ENCODE measurements at regions not wholly inside any gene's neighbourhood (a gene's known extent, or its start where the extent isn't known, plus 50 kb on each side); places are given as distances from the start of the nearest gene placed in this dataset.

DNA sequence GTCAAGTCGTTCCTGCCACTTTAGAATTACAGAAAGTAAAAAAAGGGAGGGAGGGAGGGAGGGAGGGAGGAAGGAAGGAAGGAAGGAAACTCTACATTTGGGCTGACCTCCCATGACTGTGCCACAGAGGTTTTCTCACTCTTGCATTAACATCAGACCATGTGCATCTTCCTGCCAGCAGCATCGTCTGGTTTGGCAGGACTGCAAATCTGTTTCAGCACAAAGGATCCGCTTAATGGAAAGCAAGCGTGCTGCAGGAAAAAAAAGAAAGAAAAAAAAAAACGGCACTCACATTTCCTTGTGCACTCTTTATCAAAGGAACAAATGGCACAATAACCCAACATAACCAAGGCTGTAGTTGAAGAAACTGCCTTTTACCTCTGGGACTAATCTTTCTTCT lies 148.8 kb upstream of the HES1 start:
- Histone ChIP-seq H3K79me2 (ENCODE audit: control insufficient read depth, low read length) (no peaks in the 10 kb centered on the region), H4K20me1 (ENCODE audit: control insufficient read depth, insufficient read depth, low read depth, low read length) (no peaks in the 10 kb centered on the region), H3K4me1 (ENCODE audit: control insufficient read depth, low read length) (no peaks in the 10 kb centered on the region; the same call in 1 of the 2 replicates)

DNA sequence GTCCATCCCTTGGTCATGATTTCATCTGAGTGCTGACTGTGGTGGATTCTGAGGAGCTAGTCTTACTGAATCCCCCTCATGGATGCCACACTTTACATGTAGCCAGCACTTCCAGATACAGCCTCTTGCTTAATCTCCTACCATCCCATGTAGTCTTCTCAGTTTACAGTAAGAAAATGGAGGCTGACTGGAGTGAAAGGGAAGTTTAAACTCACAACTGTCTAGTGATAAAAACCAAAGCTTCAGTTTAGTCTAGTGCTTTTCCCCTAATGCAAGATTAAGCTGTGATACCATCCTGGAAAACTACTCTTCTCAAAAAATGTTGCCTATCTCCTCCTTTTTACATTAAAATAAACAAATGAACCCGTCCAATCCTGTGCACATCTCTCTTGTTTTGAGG lies 146.8 kb upstream of the HES1 start:
- Histone ChIP-seq H4K20me1 (ENCODE audit: control insufficient read depth, insufficient read depth, low read depth, low read length) (no peaks in the 10 kb centered on the region), H3K9me2 (replicated peaks; ENCODE audit: control insufficient read depth, low read length) (no peaks in the 10 kb centered on the region), H3K4me1 (ENCODE audit: control insufficient read depth, low read length) (no peaks in the 10 kb centered on the region), H3F3A (ENCODE audit: control insufficient read depth, insufficient read depth) (no peaks in the 10 kb centered on the region), H3K27me3 (ENCODE audit: control insufficient read depth, low read length) (peaks cover 3% of the 10 kb centered on the region), H3K36me3 (ENCODE audit: control insufficient read depth, low read length) (no peaks in the 10 kb centered on the region), H3K4me2 (ENCODE audit: low read length) (no peak overlapping the region), H3K4me3 (ENCODE audit: low read length) (no peak overlapping the region), H3K9me3 (ENCODE audit: control insufficient read depth, insufficient read depth, low read length) (no peaks in the 10 kb centered on the region), H3K27ac (ENCODE audit: low read depth, low read length) (no peak overlapping the region), H3K79me2 (ENCODE audit: control insufficient read depth, low read length) (no peaks in the 10 kb centered on the region)
- TF ChIP-seq, protein P1, sequence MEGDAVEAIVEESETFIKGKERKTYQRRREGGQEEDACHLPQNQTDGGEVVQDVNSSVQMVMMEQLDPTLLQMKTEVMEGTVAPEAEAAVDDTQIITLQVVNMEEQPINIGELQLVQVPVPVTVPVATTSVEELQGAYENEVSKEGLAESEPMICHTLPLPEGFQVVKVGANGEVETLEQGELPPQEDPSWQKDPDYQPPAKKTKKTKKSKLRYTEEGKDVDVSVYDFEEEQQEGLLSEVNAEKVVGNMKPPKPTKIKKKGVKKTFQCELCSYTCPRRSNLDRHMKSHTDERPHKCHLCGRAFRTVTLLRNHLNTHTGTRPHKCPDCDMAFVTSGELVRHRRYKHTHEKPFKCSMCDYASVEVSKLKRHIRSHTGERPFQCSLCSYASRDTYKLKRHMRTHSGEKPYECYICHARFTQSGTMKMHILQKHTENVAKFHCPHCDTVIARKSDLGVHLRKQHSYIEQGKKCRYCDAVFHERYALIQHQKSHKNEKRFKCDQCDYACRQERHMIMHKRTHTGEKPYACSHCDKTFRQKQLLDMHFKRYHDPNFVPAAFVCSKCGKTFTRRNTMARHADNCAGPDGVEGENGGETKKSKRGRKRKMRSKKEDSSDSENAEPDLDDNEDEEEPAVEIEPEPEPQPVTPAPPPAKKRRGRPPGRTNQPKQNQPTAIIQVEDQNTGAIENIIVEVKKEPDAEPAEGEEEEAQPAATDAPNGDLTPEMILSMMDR (IDR thresholded peaks at IDR 0.05; ENCODE audit: low read depth, low read length, poor library complexity, severe bottlenecking) = no peak
- TF ChIP-seq EZH2phosphoT487 (IDR thresholded peaks at IDR 0.05; ENCODE audit: borderline replicate concordance, low read length) = no peak

More for the DNA sequence above, 148.8 kb upstream of the HES1 start:
- H3K36me3 ChIP-seq (ENCODE audit: control insufficient read depth, low read length) = no peaks in the 10 kb centered on the region
- no peaks in the 10 kb centered on the region for H3F3A ChIP-seq (ENCODE audit: control insufficient read depth, insufficient read depth)
- H3K9me3 ChIP-seq (ENCODE audit: control insufficient read depth, insufficient read depth, low read length) = no peaks in the 10 kb centered on the region
- H3K4me3 ChIP-seq (ENCODE audit: low read length) = no peak overlapping the region
- no peak overlapping the region for H3K27ac ChIP-seq (ENCODE audit: low read depth, low read length)
- no peak overlapping the region for H3K4me2 ChIP-seq (ENCODE audit: low read length)
- H3K27me3 ChIP-seq (ENCODE audit: control insufficient read depth, low read length) = peaks cover 3% of the 10 kb centered on the region
- TF ChIP-seq, protein P1 (IDR thresholded peaks at IDR 0.05; ENCODE audit: low read depth, low read length, poor library complexity, severe bottlenecking) = no peak
- TF ChIP-seq EZH2phosphoT487 (IDR thresholded peaks at IDR 0.05; ENCODE audit: borderline replicate concordance, low read length) = no peak
- H3K9me2 ChIP-seq (replicated peaks; ENCODE audit: control insufficient read depth, low read length) = no peaks in the 10 kb centered on the region

DNA sequence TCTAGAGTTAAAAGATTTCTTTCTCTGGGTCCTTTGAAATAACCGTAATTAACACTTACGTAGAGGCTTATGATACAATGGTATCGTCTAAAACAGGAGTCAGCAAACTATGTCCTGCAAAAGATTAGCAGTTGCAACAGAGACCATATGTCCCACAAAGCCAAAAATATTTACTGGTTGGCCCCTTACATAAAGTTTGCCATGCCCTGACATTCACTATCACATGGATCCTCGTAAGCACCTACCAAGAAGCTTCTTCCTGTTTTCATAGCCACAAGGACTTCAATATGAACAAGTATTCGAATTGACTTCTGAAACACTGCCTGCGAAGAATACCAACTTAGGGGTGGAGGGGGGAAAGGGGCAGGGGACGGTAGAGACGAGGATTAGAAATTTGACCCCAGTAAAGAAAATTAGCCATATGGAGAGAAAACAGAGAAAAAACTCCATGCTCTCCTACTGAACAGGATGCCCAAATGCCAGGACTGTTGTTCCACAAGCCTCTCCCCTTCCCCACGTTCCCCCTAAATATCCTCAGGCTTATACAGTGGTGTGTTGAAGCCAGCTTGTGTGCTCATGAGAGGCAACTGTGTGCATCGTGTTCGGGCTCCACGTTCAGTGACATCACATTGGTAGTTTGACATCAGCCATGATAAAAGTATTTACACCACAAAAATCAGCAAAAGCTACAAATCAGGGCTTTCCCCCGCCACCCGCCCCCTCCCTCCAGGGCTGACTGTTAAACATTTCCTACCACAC lies 144.1 kb upstream of the HES1 start:
- Histone ChIP-seq H3F3A (ENCODE audit: control insufficient read depth, insufficient read depth) (no peaks in the 10 kb centered on the region), H3K9me3 (ENCODE audit: control insufficient read depth, insufficient read depth, low read length) (no peaks in the 10 kb centered on the region)
- no peak for TF ChIP-seq EZH2phosphoT487 (IDR thresholded peaks at IDR 0.05; ENCODE audit: borderline replicate concordance, low read length)
- TF ChIP-seq, protein P1 (IDR thresholded peaks at IDR 0.05; ENCODE audit: low read depth, low read length, poor library complexity, severe bottlenecking) = no peak

More for the DNA sequence above, 144.1 kb upstream of the HES1 start:
- Histone ChIP-seq H3K27me3 (ENCODE audit: control insufficient read depth, low read length) (no peaks in the 10 kb centered on the region), H3K4me1 (ENCODE audit: control insufficient read depth, low read length) (no peaks in the 10 kb centered on the region), H4K20me1 (ENCODE audit: control insufficient read depth, insufficient read depth, low read depth, low read length) (no peaks in the 10 kb centered on the region), H3K4me2 (ENCODE audit: low read length) (no peak overlapping the region), H3K4me3 (ENCODE audit: low read length) (no peak overlapping the region), H3K9me2 (replicated peaks; ENCODE audit: control insufficient read depth, low read length) (no peaks in the 10 kb centered on the region), H3K79me2 (ENCODE audit: control insufficient read depth, low read length) (no peaks in the 10 kb centered on the region), H3K36me3 (ENCODE audit: control insufficient read depth, low read length) (no peaks in the 10 kb centered on the region), H3K27ac (ENCODE audit: low read depth, low read length) (no peak overlapping the region)
